H9 (cell line): ENCODE measurements at regions not wholly inside any gene's neighbourhood (a gene's known extent, or its start where the extent isn't known, plus 50 kb on each side); places are given as distances from the start of the nearest gene placed in this dataset.

Source experiments
- DNase-seq: peaks from one replicate; pipeline ENCODE4 v3.0.0-alpha.2; 2017
- H2AFZ ChIP-seq: one replicate; pipeline ENCODE4 v1.6.1; 2013; ENCODE audit warnings: mild to moderate bottlenecking, low read length, control low read depth, moderate library complexity
- H2AK5ac ChIP-seq: 2 replicates; pipeline ENCODE4 v1.6.1; 2013; ENCODE audit warnings: low read length, control low read depth, mixed read lengths; ENCODE audit not compliant: insufficient read length
- H2BK120ac ChIP-seq: one replicate; pipeline ENCODE4 v1.6.1; 2013; ENCODE audit warnings: low read depth, mild to moderate bottlenecking, low read length, control low read depth, inconsistent platforms; ENCODE audit not compliant: poor library complexity, severe bottlenecking
- H2BK12ac ChIP-seq: 2 replicates; pipeline ENCODE4 v1.6.1; 2013; ENCODE audit warnings: low read length, control low read depth, mixed read lengths, low read depth; ENCODE audit not compliant: insufficient read length
- H2BK15ac ChIP-seq: 2 replicates; pipeline ENCODE4 v1.6.1; 2013; ENCODE audit warnings: low read depth, low read length, control low read depth
- H2BK20ac ChIP-seq: one replicate; pipeline ENCODE4 v1.6.1; 2013; ENCODE audit warnings: low read depth, mild to moderate bottlenecking, low read length, control low read depth, inconsistent platforms; ENCODE audit not compliant: poor library complexity, severe bottlenecking
- H2BK5ac ChIP-seq: 2 replicates; pipeline ENCODE4 v1.6.1; 2013; ENCODE audit warnings: low read length, control low read depth, mixed read lengths; ENCODE audit not compliant: insufficient read length
- H3K14ac ChIP-seq: 2 replicates; pipeline ENCODE4 v1.6.1; 2013; ENCODE audit warnings: low read length, control low read depth; ENCODE audit not compliant: insufficient read depth
- H3K18ac ChIP-seq: 2 replicates; pipeline ENCODE4 v1.6.1; 2013; ENCODE audit warnings: low read depth, mild to moderate bottlenecking, mixed read lengths, low read length, control low read depth; ENCODE audit not compliant: insufficient read length
- H3K23ac ChIP-seq: 2 replicates; pipeline ENCODE4 v1.6.1; 2013; ENCODE audit warnings: low read length, control low read depth, mixed read lengths, low read depth; ENCODE audit not compliant: insufficient read length
- H3K23me2 ChIP-seq: 2 replicates; pipeline ENCODE4 v1.6.1; 2013; ENCODE audit warnings: low read depth, mild to moderate bottlenecking, mixed read lengths, low read length, control low read depth; ENCODE audit not compliant: insufficient read length, poor library complexity, severe bottlenecking
- H3K27ac ChIP-seq: 2 replicates; pipeline ENCODE4 v1.5.1; 2013; ENCODE audit warnings: low read length, control low read depth, mixed read lengths, low read depth; ENCODE audit not compliant: insufficient read length
- H3K27me3 ChIP-seq: 2 replicates; pipeline ENCODE4 v1.6.1; 2013; ENCODE audit warnings: low read length, control low read depth, inconsistent platforms; ENCODE audit not compliant: insufficient read depth
- H3K4ac ChIP-seq: 2 replicates; pipeline ENCODE4 v1.6.1; 2013; ENCODE audit warnings: low read depth, mild to moderate bottlenecking, control low read depth, inconsistent platforms, low read length, moderate library complexity
- H3K4me1 ChIP-seq: 2 replicates; pipeline ENCODE4 v1.6.1; 2013; ENCODE audit warnings: low read length, control low read depth, inconsistent platforms; ENCODE audit not compliant: insufficient read depth
- H3K4me2 ChIP-seq: 2 replicates; pipeline ENCODE4 v1.6.1; 2013; ENCODE audit warnings: low read length, control low read depth, mixed read lengths; ENCODE audit not compliant: insufficient read length, insufficient read depth
- H3K56ac ChIP-seq: 2 replicates; pipeline ENCODE4 v1.6.1; 2013; ENCODE audit warnings: low read depth, mild to moderate bottlenecking, mixed read lengths, low read length, control low read depth; ENCODE audit not compliant: insufficient read length
- H3K79me1 ChIP-seq: 2 replicates; pipeline ENCODE4 v1.6.1; 2013; ENCODE audit warnings: low read depth, mild to moderate bottlenecking, moderate library complexity, low read length, control low read depth, inconsistent platforms; ENCODE audit not compliant: insufficient read depth, poor library complexity, severe bottlenecking
- H3K79me2 ChIP-seq: 2 replicates; pipeline ENCODE4 v1.6.1; 2013; ENCODE audit warnings: low read length, control low read depth, inconsistent platforms; ENCODE audit not compliant: insufficient read depth
- H3K9ac ChIP-seq: 2 replicates; pipeline ENCODE4 v1.6.1; 2013; ENCODE audit warnings: low read length, control low read depth, mixed read lengths; ENCODE audit not compliant: insufficient read length; ENCODE audit errors: extremely low read depth
- H3K9me3 ChIP-seq: one replicate; pipeline ENCODE4 v1.6.1; 2013; ENCODE audit warnings: low read depth, low read length, inconsistent platforms; ENCODE audit not compliant: control insufficient read depth
- H3T11ph ChIP-seq: one replicate; pipeline ENCODE4 v1.6.1; 2013; ENCODE audit warnings: mild to moderate bottlenecking, low read length, control low read depth, inconsistent platforms
- H4K20me1 ChIP-seq: one replicate; pipeline ENCODE4 v1.6.1; 2013; ENCODE audit not compliant: control insufficient read depth, insufficient read length, insufficient read depth
- H4K5ac ChIP-seq: 2 replicates; pipeline ENCODE4 v1.6.1; 2013; ENCODE audit warnings: low read depth, mild to moderate bottlenecking, mixed read lengths, low read length, control low read depth; ENCODE audit not compliant: insufficient read length
- H4K8ac ChIP-seq: replicated peaks from 2 replicates; pipeline ENCODE4 v1.6.1; 2013; ENCODE audit warnings: low read length, control low read depth, mixed read lengths, low read depth; ENCODE audit not compliant: insufficient read length
- H4K91ac ChIP-seq: 2 replicates; pipeline ENCODE4 v1.6.1; 2013; ENCODE audit warnings: low read depth, mild to moderate bottlenecking, moderate library complexity, mixed read lengths, low read length, control low read depth; ENCODE audit not compliant: insufficient read length
- H3K27ac Mint-ChIP-seq, 3 experiments: 2 replicates in 2 of 3; 3 replicates in 1 of 3; pipeline ENCODE4 v1.8.0; 2020 to 2021; ENCODE audit warnings: mixed read lengths in 3 of 3, mild to moderate bottlenecking in 1 of 3, moderate library complexity in 1 of 3
- H3K27me3 Mint-ChIP-seq: 2 replicates; pipeline ENCODE4 v1.8.0; 2021; ENCODE audit warnings: low read depth, mild to moderate bottlenecking, moderate library complexity, mixed read lengths
- H3K36me3 Mint-ChIP-seq, 3 experiments: 2 replicates in 2 of 3; 3 replicates in 1 of 3; pipeline ENCODE4 v1.8.0; 2020 to 2021; ENCODE audit warnings: low read depth in 3 of 3, mixed read lengths in 3 of 3; ENCODE audit not compliant: insufficient read depth in 1 of 3
- H3K4me1 Mint-ChIP-seq, 2 experiments: 2 replicates each; pipeline ENCODE4 v1.8.0; 2020; ENCODE audit warnings: mixed read lengths in 2 of 2
- H3K4me3 Mint-ChIP-seq, 2 experiments: 2 replicates in 1 of 2; 3 replicates in 1 of 2; pipeline ENCODE4 v1.8.0; 2020 to 2021; ENCODE audit warnings: mild to moderate bottlenecking in 2 of 2, mixed read lengths in 2 of 2, moderate library complexity in 1 of 2
- H3K9me3 Mint-ChIP-seq, 2 experiments: 2 replicates in 1 of 2; 3 replicates in 1 of 2; pipeline ENCODE4 v1.8.0; 2020; ENCODE audit warnings: mild to moderate bottlenecking in 2 of 2, mixed read lengths in 2 of 2, moderate library complexity in 1 of 2
- WGBS: extraction: QIAGEN DNeasy Blood & Tissue Kit; methylation state at CpG from one replicate; pipeline ENCODE4 v1.1.7; 2013; ENCODE audit warnings: missing lambda C conversion rate, low lambda C conversion rate, mixed read lengths; ENCODE audit not compliant: insufficient read length; ENCODE audit errors: extremely low coverage; 5-methylcytosine and 5-hydroxymethylcytosine counted together
- TF ChIP-seq, protein P1 (sequence below): fragments of 200-600 bp; sonication (generic); conservative IDR thresholded peaks from 3 replicates; pipeline ENCODE4 v1.8.0; 2021; ENCODE audit warnings: antibody characterized with exemption, mild to moderate bottlenecking

DNA sequence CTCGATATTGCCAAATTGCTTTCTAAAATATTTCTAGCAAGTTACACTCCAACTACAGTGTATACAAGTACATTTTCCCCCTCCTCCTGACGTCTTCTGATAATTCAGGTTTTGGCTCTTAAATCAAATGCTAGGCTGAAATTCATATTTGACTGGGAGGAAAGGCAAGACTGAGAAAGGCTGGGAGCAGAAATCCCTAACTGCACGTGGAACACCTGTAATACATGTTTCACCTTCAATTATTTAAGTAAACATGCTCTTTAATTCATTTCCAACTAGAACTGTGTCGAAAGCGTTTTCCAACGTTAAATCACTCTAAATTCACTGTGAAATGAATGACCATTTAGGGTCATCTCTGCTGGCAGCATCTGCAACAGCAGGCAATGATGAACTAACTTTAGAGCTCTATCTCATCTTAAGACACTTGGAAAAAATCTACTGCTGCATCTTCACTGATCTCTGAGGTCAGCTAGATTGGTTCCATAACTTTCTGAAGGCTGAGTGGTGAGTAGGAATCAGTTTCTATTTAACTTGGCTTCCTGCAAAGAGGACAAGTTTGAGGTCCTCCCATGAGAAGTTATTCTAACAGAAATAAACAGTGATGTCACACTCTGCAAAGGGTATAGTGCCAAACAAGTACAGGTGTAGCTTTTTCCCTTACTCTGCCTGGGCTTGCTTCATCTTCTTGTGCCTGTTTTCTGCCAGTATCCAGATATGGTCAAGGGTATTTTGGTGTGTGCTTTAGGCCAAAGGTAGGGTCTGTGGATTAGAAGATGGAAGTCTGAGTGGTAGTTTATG, 144.3 kb upstream of the PAK3 start:
- Histone ChIP-seq H2BK12ac (no peak overlapping the region), H3K23me2 (no peaks in the 10 kb centered on the region), H2BK15ac (no peak overlapping the region), H3K18ac (no peak overlapping the region), H4K5ac (no peak overlapping the region), H4K91ac (no peak overlapping the region), H3K4ac (no peak overlapping the region), H3K14ac (no peak overlapping the region), H3K56ac (no peak overlapping the region), H2BK120ac (no peak overlapping the region), H3K27ac (no peak overlapping the region), H2BK5ac (no peak overlapping the region), H3K9me3 (no peaks in the 10 kb centered on the region), H3K4me1 (no peaks in the 10 kb centered on the region; the same call in 1 of the 2 replicates), H3T11ph (no peak overlapping the region), H3K4me2 (no peak overlapping the region), H3K23ac (no peak overlapping the region), H2AK5ac (no peak overlapping the region), H3K79me2 (peaks cover 2% of the 10 kb centered on the region; the same call in 1 of the 2 replicates), H3K79me1 (no peaks in the 10 kb centered on the region), H2BK20ac (no peak overlapping the region), H4K8ac (no peak overlapping the region), H3K27me3 (no peaks in the 10 kb centered on the region), H3K9ac (no peak overlapping the region), H2AFZ (no peak overlapping the region), H4K20me1 (no peaks in the 10 kb centered on the region)
- TF ChIP-seq, protein P1, sequence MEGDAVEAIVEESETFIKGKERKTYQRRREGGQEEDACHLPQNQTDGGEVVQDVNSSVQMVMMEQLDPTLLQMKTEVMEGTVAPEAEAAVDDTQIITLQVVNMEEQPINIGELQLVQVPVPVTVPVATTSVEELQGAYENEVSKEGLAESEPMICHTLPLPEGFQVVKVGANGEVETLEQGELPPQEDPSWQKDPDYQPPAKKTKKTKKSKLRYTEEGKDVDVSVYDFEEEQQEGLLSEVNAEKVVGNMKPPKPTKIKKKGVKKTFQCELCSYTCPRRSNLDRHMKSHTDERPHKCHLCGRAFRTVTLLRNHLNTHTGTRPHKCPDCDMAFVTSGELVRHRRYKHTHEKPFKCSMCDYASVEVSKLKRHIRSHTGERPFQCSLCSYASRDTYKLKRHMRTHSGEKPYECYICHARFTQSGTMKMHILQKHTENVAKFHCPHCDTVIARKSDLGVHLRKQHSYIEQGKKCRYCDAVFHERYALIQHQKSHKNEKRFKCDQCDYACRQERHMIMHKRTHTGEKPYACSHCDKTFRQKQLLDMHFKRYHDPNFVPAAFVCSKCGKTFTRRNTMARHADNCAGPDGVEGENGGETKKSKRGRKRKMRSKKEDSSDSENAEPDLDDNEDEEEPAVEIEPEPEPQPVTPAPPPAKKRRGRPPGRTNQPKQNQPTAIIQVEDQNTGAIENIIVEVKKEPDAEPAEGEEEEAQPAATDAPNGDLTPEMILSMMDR: no peak
- no peaks in the 10 kb centered on the region for H3K9me3 Mint-ChIP-seq
- WGBS: no CpG with 5 or more reads among the region's 6 CpGs
- no peaks in the 10 kb centered on the region for H3K36me3 Mint-ChIP-seq
- DNase-seq: no peak
- H3K27ac Mint-ChIP-seq: no peak overlapping the region
- peaks cover 10 to 12% of the 10 kb centered on the region in 2 experiments for H3K4me1 Mint-ChIP-seq
- no peak overlapping the region for H3K4me3 Mint-ChIP-seq
- peaks cover 18% of the 10 kb centered on the region for H3K27me3 Mint-ChIP-seq
